IPS DF 19.7 (cell line): ENCODE measurements at regions not wholly inside any gene's neighbourhood (a gene's known extent, or its start where the extent isn't known, plus 50 kb on each side); places are given as distances from the start of the nearest gene placed in this dataset.

Source experiments
- DNase-seq: peaks from one replicate; pipeline ENCODE4 v3.0.0-alpha.2; 2013; ENCODE audit warnings: low read depth, low spot score

DNA sequence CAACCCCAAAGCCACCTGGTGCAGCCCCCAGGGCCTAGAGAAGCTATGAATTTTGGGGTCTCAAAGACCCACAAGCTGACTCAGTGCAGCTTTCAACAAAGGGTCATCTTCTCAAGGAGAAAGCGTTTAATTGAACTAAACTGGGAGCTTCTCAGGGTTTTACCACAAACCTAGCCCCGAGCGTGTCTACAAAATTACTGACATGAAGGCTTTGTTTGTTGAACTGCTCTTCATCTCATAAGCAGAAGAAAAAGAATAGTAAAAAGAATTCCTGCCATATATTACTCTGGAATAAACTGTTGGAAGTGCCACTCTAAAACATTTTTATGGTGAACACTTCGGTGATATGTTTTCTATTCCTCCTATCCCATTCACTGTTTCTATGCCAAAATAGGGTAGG is 50.8 kb upstream of the INCENP start:
- no peak for DNase-seq

DNA sequence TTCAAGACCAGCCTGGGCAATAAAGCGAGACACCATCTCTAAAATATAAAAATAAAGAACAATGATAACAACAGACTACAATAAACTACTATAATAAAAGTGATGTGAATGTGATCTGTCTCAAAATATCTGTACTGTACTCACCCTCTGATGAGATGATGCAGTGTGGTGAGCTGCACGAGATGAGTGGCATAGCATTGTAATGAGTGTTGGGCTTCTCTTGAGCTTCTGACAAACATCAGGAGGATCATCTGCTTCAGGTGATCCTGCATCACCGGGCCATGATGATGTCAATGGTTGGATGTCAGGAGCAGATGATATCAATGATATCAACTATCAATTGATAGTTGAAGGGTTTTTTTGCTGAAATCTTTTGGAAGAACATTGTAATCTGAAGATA is 52.4 kb upstream of the INCENP start:
- no peak for DNase-seq

DNA sequence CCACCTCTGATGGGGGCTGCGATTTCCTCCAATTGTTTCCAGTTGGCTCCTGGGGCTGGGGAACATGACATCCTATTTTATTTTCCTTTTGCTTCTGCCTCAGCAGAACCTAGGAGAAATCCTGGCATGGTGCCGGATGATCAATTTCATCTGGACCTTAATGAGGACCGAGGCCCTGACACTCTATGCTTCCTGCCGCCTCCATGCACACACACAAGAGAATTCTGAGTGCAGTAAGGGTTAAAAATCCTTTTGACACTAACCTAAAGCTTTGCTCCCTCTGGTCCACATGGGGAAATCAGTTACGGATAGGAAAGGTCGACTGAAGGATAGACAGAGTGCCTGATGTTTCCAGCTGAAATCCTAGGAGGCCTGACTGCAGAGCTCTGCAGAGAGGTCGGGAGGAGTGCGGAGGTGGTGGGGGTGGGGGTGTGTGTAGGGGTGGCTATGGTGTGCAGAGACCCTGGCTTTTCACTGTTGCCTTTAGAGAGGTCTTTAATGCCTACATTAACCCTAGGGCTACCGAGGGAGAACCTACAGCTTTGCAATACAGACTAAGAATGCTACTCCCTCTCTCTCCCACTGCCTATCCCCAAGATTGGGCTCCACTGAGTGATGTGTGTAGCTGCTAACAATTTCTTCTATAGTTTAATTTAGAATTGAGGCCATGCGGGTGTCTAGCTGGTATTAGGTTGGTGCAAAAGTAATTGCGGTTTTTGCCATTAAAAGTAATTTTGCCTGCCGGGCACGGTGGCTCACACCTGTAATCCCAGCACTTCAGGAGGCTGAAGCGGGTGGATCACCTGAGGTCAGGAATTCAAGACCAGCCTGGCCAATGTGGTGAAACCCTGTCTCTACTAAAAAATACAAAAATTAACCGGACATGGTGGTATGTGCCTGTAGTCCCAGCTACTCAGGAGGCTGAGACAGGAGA is 53.6 kb upstream of the INCENP start:
- no peak for DNase-seq

DNA sequence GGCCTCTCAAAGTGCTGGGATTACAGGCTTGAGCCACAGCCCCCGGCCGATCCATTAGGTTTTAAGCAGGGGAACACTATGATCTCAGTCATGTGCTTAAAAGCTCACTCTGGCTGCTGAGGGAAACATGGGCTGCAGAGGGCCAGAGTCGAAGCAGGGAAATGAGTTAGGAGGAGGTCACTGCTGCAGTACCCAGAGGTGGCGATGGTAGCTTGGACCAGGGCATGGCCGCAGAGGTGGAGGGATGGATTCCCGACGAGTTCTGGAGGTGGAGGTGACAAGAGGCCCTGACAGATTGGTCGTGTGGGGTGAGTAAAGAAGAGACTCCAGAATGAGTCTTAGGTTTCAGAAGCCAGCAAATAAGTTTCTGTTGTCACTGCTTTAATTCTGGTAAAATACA is 54.4 kb upstream of the INCENP start:
- DNase-seq: no peak

DNA sequence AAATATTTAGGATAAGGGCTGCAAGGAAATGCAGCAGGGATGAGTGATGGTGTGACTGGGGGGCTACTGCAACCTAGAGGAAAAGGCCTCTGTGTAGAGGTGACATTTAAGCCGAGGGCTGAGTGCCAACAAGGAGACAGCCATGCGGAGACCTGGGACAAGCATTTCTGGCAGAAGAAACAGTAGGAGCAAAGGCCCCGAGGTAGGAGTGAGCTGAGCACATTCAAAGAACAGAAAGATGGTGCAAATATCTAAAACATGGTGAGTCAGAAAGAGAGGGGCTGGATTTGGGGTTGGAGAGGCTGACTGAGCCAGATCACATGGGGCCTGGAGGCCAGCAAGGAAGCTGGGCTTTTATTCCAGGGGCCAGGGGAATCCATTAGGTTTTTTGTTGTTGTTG is 55.1 kb upstream of the INCENP start:
- no peak for DNase-seq

DNA sequence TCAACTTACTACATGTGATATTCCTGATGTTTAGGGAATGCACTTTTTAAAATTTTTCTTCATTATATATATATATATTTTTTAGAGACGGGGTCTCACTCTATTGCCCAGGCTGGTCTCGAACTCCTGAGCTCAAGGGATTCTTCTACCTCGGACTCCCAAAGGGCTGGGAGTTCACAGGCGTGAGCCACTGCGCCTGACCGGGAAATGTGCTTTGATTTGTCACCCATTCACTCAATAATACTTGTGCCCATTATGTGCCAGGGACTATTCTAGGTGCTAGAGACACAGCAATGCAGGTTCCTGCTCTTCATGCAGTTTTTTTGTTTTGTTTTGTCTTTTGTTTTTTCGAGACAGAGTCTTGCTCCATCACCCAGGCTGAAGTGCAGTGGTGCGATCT is 56.1 kb upstream of the INCENP start:
- DNase-seq: no peak

DNA sequence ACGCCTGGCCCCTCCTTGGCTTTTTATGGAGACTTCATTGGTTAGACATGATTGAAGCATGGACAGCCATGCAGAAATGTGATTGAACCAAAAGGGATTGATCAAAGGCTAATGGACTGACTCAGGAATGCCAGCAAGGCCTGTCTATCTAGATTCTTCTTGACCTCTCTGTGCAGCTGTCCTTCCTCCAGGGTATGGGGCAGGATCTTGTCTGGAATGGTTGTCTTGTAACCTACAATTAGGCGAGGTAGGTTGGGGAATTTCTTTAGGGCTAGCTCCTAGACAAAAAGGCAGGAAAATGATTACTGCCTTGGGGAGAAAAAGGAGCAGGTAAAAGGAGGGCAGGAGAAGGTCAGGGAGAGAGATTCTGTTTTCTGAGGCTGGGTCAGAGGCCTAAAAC is 59.6 kb upstream of the INCENP start:
- no peak for DNase-seq

DNA sequence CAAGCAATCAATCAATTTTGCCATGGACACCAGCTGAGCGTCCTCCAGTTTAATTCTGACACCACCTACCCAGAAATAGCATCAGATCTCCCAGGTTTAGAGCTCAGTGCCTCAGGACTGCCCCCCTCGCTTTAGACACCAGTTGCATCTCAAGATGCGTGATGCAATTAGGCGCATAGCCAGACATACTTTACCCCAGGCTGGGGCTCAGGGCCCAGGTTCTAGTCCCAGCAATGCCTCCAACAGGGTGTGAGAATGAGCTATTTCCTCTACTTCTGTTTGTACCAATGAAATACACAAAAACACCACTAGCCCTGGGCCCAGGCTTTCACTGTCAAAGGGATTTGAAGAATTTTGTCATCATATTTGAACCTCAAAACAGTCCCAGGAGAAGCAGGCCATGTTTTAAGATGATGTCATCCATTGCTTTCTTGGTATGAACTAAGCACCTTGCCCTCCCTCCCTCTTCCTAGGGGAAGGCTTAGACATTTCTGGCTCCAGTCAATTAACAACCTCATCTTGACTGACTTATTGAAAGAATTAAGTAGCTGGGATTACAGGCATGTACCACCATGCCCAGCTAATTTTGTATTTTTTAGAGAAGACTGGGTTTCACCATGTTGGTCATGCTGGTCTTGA is 61.5 kb upstream of the INCENP start:
- no peak for DNase-seq

DNA sequence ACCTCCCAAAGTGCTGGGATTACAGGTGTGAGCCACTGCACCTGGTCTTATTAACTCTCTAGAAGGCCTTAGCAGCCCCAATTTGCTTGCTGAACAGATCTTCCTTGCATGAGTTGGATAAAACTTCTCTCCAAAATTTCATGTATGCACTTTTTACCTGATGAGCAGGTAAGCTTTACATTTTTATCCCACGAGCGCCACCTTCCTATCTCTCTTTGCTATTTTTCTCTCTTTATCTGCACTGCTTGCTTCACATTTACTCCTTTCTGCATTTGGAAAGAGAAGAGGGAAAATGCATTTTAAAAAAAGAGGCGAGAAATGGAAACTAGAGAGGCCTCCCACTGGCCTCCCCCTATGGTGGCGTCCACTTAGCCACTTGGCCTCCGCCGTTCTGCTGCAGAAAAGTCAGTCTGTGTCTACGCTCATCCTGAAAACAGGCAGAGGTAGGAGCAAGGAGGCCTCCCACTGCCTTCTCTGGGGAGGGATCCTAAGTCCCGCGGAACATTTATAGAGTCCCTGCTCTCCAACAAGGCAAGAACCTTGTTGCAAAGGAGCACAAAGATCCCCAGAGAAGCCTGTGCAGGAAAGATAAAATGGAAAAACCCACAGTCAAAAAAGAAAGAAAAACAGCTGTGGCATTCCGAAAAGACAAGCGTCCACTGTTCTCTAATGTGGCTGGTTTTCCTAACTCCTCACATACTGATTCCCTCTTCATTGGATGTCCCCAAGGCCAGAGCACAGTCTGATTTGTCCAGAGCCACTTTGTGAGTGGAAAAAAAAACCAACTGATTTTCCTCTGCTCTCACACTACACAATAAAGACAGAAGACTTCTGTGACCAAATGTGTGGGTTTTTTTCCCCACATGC is 62.2 kb upstream of the INCENP start:
- DNase-seq: no peak

DNA sequence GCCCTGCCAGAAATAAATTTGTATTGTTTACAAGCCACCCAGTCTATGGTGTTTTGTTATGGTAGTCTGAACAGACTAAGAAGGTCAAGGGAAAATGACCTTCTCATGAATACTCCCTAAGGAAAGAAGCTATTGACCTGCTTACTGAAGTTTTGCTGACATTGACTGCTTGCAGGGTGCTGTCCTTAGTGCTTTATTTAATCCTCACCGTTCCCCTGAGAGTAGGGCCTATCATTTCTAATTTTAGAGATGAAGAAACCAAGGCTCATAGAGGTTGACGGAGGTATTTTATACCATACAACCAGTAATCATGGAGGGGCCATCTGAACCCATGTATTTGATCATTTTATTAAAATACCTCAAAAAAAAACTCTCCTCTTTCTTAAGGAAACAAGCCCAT is 66.7 kb upstream of the INCENP start:
- no peak for DNase-seq

DNA sequence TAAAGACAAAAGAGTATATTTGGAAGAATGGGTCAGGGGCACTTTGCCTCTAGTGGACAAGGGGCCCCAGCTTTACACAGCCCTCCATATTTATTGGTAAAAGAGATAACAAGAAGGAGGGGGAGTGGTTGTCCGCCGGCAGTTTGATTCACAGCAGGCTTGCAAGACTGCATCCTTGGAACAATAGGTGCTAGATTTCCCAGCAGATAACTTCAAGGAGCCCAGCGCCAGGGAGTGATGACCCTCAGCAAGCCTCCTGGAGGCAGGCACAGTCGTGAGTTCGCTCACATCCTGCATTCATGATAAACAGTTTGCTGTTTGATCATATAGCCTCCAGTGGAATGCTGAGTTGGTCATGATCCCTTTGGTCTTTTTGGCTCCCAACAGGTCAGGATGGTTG is 67.8 kb upstream of the INCENP start:
- DNase-seq: no peak

DNA sequence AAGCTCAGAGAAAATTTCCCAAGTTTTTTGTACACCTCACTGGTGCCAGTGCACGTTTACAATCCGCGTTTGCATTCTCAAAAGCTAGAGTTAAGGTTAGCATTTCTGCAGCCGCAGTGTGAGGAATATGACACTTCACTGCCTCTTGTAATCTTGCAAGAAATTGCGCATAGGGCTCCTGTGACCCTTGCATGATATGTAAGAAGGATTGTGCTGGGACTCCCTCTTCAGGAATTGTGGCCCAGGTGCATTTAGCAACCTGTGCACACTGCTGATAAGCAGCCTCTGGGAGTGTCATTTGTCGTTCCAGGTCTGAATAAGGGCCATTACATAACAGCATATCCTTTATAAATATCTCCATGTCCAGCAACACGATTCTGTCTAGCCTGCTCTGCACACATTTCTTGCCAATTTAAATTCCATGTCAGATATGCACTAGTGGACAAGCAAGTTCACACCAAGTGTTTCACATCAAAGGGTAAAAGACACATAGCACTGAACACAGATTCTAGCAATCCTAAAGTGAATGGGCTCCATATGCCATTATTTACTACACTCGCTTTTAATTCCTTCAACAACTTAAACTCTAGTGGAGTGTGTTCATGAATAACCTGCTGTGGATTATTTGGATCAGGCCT is 69.2 kb upstream of the INCENP start:
- no peak for DNase-seq

DNA sequence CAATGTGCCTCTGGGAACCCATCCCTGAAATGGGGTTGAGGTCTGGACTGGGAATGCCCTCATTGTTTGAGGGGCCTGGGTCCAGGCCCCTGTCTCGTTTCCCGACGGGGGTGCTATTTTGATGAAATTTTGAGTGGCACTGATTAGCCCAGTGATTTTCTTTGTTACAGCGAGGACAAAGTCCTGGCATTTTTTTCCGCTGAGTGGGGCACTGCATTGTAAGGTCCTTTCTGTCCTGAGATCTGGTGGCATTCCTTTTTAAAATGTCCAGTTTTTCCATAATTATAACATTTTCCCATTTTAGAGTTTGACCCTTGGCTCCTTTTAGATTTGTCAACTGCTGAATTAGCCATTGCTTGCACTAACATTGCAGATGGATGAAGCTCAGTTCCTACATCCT is 69.7 kb upstream of the INCENP start:
- no peak for DNase-seq

DNA sequence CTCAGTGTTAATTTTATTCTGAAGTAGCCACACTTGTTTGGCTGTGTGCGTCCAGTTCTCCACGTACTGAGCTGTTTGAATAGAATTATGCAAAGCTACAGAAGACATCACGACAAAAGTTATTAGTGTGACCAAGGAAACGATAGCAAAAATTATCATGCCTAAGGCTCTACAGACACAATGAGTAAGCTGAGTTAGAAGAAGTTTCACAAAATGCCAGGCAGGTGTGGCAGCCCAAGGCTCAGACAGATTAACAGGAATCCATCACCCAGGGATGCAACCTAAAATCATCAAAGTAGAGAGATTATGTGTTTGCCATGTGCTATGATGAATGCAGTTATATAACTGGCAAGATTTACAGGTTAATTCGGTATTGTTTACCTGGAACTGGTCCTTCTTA is 73.1 kb upstream of the INCENP start:
- DNase-seq: no peak

DNA sequence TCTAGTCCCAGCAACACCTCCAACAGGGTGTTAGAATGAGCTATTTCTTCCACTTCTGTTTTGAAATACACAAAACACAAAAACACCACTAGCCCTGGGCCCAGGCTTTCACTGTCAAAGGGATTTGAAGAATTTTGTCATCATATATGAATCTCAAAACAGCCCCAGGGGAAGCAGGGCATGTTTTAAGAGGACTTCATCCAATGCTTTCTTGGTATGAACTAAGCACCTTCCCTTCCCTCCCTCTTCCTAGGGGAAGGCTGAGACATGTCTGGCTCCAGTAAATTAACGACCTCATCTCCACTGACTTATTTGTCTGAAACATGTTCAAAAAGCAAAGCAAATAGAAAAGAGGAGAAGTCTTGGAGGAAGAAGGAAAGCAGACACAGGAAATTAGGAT is 75.7 kb upstream of the INCENP start:
- no peak for DNase-seq

DNA sequence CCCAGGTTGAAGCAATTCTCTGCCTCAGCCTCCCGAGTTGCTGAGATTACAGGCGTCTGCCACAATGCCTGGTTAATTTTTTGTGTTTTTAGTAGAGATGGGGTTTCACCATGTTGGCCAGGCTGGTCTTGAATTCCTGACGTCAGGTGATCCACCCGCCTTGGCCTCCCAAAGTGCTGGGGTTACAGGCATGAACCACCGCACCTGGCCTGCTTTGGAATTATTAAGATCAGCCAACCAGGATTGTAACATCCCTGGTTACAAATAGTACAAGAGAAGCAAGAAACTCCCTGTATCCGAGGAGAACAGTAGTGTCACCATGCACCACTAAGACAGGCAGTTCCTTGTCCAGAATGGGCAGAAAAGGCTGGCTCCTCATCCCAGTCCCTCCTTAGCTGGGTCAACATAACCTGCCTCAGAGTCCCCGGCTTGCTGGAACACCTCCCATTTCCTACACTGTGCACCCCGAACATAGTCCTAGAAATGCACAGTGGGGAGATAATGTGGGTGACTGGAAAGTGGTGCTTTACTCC is 77.2 kb upstream of the INCENP start:
- DNase-seq: no peak

DNA sequence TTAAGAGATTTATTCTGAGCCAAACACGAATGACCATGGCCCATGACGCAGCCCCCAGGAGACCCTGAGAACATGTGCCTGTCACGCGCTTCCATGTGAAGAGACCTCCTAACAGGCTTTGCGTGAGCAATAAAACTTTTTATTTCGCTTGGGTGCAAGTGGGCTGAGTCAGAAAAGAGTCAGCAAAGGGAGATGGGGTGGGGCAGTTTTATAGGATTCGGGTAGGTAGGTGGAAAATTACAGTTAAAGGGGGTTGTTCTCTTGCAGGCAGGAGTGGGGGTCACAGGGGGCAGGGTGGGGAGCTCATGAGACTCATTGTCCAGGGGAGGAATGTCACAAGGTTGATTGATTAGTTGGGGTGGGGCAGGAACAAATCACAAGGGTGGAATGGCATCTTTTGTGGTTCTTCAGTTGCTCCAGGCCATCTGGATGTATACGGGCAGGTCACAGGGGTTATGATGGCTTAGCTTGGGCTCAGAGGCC is 77.2 kb upstream of the FTH1 start:
- DNase-seq: no peak

DNA sequence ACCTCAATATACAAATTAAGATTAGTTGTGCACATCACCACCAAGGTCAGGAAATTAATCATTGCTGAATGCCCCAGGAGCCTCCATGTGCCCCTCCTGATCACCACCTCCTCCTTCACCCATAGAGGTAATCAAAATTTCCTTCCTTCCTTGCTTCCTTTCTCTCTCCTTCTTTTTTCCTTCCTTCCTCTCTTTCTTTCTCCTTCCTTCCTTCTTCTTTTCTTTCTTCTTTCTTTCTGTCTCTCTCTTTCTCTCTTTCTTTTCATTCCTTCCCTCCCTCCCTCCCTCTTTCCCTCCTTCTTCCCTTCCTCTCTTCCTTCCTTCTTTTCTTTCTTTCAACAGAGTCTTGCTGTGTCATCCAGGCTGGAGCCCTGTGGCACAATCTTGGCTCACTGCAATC is 67.9 kb upstream of the FTH1 start:
- DNase-seq: no peak

DNA sequence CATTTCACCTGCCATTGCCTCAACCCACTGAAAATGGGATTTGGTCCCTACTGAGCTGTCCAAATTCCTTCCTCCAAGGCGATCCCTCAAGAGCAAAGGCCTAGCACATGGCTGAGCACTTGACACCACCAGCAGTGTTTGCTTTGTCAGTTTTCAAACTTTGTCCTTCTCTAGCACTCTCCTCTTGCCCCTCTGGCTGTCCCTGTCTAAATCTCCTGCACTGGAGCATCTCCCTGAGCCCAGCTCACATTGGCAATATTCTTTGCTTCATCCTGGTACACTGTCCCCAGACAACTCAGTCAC is 66.6 kb upstream of the FTH1 start:
- DNase-seq: no peak

DNA sequence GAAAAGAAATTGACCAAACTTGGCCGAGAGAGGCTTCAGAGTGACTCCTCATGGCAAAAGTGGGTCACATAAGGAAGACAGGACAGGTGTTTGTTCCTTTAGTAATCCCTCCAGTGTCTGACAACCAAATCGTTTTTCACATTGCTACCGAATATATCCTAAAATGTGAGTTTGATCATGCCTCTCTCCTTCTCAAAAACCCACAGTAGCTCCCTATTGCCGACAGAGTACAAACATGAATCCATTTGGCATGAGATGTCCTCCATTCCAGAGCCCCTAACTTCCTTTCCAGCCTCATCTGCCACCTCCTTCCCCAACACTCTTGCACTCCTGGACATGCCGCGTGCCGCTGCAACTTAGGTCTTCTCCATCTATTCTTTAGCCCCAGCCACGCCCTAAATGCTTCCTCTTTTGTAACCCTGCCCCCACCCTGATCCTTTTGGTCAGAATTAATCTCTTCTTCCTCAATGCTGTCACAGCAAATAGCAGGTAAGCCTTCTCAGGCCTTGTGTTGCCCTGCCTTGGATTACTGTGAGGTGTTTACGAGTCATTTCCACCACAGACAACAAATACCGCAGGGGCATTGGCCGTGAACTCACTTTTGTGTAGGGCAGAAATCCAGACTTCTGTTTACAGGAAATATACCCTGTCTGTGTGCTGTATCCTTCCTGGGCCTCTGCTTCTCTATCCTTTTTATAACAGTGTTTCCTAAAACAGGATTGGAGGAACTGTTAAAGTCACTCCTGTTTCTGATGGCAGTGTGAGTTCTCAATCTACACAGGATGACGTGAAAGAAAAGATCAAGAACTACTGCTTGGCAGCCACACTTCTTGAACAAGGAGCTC is 66.0 kb upstream of the FTH1 start:
- no peak for DNase-seq
